GM19043 (cell line): ENCODE measurements at regions not wholly inside any gene's neighbourhood (a gene's known extent, or its start where the extent isn't known, plus 50 kb on each side); places are given as distances from the start of the nearest gene placed in this dataset.

ENCODE experiments used
- ATAC-seq: cut with Tn5 transposase; IDR thresholded peaks from one replicate; pipeline ENCODE4 v1.9.1; 2021; ENCODE audit warnings: low read depth; ENCODE audit not compliant: unreplicated experiment

DNA sequence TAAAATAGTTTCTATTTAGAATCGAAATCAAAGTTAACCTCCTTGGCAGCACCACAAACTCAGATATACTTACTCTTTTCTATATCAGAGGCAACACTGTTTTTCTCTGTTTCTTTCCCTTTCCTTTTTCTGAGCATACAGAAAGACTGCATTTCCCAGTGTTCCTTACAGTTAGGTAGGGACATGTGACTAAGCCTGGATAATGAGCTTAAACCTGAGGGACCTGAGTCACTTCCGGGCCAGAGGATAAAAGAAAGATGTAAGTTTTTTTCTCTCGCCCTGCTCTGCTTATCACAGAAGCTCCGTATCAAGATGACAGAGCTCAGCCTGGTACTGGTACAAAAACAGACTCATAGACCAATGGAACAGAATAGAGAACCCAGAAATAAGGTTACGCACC is 531.9 kb downstream of the KLF12 start:
- no peak for ATAC-seq

DNA sequence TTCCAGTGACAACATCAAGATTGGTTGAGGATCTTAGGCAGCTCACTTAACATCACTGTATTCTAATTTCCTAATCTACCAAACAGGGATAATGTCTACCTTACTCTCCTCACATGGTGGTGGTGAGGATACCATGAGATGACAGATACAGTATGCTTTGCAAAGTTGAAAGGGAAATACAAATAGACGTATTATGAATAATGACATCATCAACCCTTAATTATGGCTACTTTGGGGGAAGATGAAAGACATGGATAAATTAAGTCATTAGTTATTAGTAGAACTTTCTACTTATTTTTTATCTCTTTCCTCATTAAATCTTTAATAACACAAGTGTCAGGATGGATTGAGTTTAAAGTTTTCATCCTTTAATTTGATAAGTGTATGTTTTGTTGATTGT is 532.5 kb downstream of the KLF12 start:
- ATAC-seq, result no peak

DNA sequence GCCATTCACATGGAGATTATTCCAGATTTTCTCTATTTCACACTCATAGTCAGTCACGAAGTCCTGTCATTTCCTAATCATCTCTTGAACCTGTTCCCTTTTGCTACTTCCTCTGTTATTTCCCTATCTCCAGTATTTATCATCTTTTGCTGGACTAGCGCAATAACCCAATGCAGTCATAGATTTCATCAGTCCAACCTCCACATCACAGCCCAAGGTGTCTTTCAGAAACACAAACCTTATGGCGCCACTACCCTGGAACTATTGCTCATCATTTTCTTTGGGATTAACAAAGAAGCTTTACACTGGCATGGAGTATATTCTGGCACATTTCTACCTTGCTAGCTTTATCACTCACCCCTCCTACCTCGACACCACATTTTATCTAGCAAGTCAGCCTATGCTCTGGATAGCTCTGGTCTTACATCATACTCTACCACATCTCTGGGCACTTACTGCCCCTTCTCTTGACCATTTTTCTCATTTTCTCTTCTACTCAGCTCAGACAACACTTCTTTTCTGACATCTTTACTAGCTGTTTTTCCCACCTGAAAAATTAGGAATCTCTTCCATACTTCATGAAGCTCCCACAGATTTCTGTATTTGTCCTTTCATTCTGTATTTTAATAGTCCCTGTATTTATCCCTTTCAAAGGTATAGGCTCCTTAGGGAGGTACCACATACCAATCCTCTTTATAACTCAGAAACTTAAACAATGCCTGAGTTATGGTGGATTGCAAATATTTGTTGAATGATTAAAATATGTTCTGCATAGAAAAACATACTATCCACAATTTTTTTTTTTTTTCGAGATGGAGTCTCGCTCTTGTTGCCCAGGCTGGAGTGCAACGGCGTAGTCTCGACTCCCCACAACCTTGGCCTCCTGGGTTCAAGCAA is 534.7 kb downstream of the KLF12 start:
- ATAC-seq, result no peak

DNA sequence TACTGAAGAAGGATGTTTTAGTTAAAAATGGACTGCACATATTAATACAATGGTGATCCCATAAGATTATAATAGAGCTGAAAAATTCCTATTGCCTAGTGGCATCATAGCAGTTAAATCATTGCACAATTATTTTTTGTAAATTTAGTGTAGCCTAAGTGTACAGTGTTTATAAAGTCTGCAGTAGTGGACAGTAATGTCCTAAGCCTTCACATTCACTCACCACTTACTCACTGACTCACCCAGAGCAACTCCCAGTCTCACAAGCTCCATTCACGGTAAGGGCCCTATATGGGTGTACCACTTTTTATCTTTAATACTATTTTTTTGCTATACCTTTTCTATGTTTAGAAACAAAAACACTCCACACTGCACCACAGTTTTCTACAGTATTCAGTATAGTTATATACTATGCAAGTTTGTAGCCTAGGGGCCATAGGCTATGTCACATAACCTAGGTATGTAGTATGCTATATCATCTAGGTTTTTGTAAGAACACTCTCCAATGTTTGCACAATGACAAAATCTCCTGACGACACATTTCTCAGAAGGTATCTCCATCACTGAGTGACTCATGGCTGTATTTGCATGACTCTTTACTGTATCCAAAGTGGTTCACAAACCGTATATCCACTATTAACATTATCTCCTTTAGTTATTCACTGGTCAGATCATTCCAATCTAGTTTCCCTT is 536.0 kb downstream of the KLF12 start:
- ATAC-seq, result no peak

DNA sequence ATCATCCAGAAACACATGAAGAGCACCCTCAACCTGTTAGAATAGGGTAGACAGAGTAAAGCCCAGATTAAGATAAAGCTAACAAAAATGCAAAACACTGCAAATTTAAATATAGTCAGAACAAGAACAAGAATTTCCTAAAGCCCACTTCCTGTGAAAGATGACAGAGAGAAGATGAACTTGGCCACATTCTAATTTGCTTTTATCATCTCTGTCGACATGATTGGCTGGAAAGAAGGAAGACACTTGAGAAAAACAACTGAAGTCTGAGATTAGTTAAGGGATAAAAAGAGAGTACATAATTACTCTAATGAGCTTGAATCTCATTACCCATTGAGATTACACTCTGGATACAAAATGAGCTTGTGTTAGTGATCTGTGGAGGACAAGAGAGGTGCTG is 537.6 kb downstream of the KLF5 start:
- no peak for ATAC-seq

DNA sequence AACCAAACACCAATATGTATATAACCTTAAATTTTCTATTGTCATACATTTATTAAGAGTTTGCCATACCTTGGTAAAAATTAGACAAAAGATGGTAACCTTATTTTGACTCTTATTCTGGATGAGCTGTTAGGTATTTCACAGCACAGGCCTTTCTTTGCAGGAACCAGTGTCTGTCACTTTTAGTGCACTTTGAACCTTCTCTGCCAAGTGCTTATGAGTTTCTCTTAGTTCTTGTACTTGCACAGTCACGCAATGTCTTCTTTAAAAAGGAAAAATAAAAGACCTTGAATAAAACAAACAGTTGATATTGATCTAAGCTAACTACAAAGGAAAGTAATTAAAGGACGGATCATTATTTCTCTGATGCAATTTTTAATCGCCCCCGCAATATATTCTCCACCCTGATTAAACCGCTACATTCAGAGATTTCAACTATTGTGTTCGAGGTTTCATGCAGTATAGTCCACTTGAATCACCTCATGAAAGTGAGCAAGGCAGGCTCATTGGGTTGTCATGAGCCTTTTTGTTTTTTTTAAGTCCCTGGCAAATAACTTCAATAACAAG is 534.5 kb downstream of the KLF5 start:
- ATAC-seq, result no peak

DNA sequence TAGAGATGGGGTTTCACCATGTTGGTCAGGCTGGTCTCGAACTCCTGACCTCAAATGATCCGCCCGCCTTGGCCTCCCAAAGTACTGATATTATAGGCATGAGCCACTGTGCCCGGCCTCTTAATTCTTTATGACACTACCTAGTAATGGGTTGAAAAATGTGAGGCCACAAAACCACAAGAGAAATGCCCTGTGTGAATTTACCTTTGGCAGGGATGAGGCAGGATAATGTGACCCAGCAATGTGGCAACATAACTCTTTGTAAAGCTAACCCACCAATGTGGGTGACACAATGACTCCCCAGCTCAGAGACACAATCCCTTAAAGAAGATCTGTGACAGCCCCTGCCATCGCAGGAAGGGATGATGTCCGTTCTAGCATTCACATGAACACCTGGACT is 533.1 kb downstream of the KLF5 start:
- no peak for ATAC-seq

DNA sequence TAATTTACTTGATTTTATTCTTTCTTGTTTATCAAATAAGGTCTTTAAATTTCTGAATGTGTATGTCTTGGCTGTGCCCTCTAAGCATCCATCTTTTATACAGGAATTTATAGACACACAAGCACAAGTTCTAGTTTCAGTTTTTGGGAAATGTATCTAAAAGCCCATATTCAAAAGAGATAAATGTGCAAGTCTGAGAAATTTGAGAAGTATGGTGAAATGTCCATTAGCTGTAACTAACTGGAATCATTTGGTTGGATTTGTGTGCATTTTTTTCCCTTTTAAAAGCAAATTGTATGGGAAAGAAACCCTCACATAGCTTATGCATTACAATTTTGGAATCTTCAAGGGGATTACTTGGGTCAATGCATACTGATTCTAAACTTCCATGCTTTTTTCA is 532.0 kb downstream of the KLF5 start:
- ATAC-seq, result no peak

- no peak for ATAC-seq
Observed at GRCh38 chr13:73585236-73585635, 526.4 kb downstream of the KLF5 start.

DNA sequence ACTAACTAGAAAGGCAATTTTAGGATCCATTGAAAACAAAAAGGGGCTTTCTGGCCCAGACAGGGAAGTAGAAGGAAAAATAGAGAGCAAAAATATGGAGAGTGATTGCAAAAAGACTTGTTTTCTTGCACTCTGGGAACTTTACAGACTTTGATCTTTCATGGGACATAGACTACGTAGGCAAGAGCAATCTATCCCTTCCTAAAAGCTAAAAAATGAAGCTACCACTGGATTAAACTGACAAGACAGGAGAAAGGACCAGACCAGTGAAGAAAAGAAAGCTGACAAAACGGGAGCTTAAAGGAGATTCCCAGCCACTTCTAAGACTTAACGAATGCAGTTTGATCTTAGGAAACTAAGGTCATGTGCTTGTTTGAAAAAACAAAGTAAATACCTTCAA is 524.5 kb downstream of the KLF5 start:
- ATAC-seq, result no peak

DNA sequence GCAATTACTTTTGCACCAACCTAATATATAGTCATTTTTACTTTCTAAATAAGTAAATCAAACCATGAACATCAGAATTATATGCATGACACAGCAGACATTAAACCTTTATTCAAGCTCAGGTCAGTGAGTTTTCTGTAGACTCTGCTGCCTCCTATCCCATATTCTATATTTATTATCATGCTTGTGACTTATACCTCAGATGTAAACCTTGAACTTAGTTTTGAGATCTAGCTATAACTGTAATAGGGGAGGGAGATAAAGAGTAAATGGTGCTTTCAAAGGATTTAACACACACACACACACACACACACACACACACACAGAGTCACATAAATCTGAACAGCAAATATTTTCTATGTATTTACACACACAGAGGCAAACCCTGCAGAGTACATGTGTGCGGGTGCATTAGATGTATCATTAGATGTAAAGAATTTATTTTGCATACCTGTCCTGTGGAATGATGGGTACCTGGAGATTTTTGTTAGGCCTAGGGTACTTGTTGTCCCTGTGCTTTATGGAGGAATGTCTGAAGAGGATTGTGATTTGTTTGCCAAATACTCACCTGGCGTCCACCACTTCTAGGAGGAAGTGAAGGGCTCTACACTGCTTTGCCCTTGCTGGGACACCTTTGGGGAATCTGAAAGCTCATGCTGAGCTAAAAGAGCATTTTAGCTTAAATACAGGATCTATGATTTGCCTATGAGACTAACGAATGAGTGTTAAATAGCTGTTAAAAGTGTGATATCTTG is 521.9 kb downstream of the KLF5 start:
- no peak for ATAC-seq

GRCh38 chr13:73579574-73580274 is 520.9 kb downstream of the KLF5 start:
- no peak for ATAC-seq

GRCh38 chr13:73578251-73578875 is 519.6 kb downstream of the KLF5 start:
- ATAC-seq, result no peak

DNA sequence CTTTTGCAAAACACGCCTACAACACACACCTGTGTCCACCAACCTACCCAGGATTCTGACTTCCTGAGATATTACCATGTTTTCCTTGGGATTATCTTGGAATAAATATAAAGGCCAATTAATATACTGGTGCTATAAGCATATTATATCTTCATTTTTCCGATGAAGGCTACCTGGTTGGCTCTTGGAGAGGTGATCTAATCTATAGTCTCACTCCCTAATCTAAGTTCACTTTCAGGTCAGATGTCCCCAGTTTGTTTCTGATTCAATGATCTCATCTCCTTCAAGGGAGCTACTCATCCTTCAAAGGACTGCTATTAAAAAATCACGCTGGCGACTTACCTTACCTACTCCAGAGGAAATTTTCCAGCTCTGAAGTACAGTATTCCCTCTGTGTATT is 517.5 kb downstream of the KLF5 start:
- ATAC-seq, result no peak

- no peak for ATAC-seq
Observed at GRCh38 chr13:73572824-73573223, 514.0 kb downstream of the KLF5 start.

DNA sequence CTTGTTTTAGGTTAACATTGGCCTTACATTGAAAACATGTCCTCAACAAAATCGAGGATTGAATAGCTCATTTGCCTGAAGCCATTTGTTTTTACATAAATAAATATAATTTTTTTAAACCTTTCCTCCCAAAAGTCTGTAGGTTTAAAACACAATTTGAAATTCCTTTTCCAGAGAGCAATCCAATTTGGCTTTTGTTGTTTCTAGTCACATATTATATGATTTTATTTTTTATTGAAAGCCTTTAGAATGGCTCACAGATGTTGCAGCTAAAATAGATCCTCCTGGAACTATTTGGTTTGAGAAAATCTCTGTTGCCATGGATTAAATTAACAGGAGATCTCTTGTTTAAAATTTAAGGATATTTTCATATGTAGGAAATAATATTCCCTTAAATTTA is 512.6 kb downstream of the KLF5 start:
- ATAC-seq, result no peak

GRCh38 chr13:73556902-73557301 is 498.1 kb downstream of the KLF5 start:
- ATAC-seq, result no peak

DNA sequence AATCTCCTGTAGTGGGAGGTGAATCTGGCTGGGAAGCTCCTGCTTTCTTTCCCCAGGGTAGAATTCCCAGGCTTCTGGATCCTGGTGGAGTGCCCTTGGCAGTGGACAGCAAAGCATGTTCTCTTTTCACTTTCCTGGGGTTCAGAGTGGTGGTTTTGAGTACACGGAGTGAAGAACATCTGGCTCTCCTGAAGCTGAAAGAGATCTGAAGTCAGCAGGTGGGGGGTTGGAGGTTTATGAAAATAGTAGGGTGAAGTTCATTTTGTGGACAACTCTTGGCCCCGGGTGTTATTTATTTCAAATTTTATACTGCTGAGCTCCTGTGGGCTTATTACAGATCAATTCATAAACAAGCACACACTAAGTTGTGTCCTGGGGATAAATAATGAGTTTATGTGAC is 497.3 kb downstream of the KLF5 start:
- ATAC-seq, result no peak

- ATAC-seq, result no peak
Observed at GRCh38 chr13:73551736-73552135, 492.9 kb downstream of the KLF5 start.

- no peak for ATAC-seq
Observed at GRCh38 chr13:73549717-73550116, 490.9 kb downstream of the KLF5 start.
